Right lobe of liver (tissue), 6 donors: ENCODE measurements at regions not wholly inside any gene's neighbourhood (a gene's known extent, or its start where the extent isn't known, plus 50 kb on each side); places are given as distances from the start of the nearest gene placed in this dataset.
A peak's percentile ranks its signal among the peaks of the same experiment; 100 is the strongest.

Source experiments
- ATAC-seq, 4 donors: fragments of 200-7000 bp; cut with Tn5 transposase; one replicate each; pipeline ENCODE4 v1.9.1; 2020; ENCODE audit warnings: mild to moderate bottlenecking in 4 of 4, moderate library complexity in 4 of 4
- DNase-seq, 3 donors: peaks; one replicate each; pipeline ENCODE4 v3.0.0-alpha.2; 2020
- H3K27ac ChIP-seq, 3 donors: fragments of 200-600 bp; one replicate each; pipeline ENCODE4 v1.8.0; 2022
- H3K27me3 ChIP-seq, 2 donors: fragments of 200-600 bp; one replicate each; pipeline ENCODE4 v1.8.0; 2022
- H3K36me3 ChIP-seq, 4 donors: fragments of 200-600 bp; sonication (generic) in 1 of 4; one replicate each; pipeline versions ENCODE4 v1.5.1 to v1.8.0; 2017 to 2022; ENCODE audit warnings: control low read depth in 1 of 4
- H3K4me1 ChIP-seq, 4 donors: fragments of 200-600 bp; sonication (generic) in 1 of 4; one replicate each; pipeline versions ENCODE4 v1.5.1 to v1.8.0; 2017 to 2022; ENCODE audit warnings: control low read depth in 1 of 4
- H3K4me3 ChIP-seq, 3 donors: fragments of 200-600 bp; one replicate each; pipeline ENCODE4 v1.8.0; 2022
- H3K9me3 ChIP-seq, 4 donors: fragments of 200-600 bp; sonication (generic) in 1 of 4; one replicate each; pipeline versions ENCODE4 v1.5.1 to v1.8.0; 2017 to 2022; ENCODE audit warnings: control low read depth in 1 of 4
- CTCF ChIP-seq, 4 donors: fragments of 200-600 bp in 3 of 4; fragments of 450-650 bp in 1 of 4; IDR thresholded peaks; one replicate each; pipeline versions ENCODE4 v1.5.1 to v1.8.0; 2016 to 2022; ENCODE audit warnings: antibody characterized with exemption in 4 of 4, mild to moderate bottlenecking in 2 of 4
- POLR2A ChIP-seq: fragments of 450-650 bp; IDR thresholded peaks from one replicate; pipeline ENCODE4 v1.6.1; 2017; ENCODE audit warnings: antibody characterized with exemption, mild to moderate bottlenecking
- WGBS: methylation state at CpG from one replicate; pipeline ENCODE4 v1.1.6; 2018; ENCODE audit warnings: low coverage, low lambda C conversion rate; ENCODE audit not compliant: insufficient coverage; ENCODE audit errors: missing lambda C conversion rate; 5-methylcytosine and 5-hydroxymethylcytosine counted together
- intact Hi-C, 2 donors: fragments of 100-400 bp; cut with DNase I; formaldehyde crosslinking; loops; one replicate each; pipeline versions ENCODE4 v1.11.2 to v1.14.1; 2022
- donor health status: DM: no; HTN: yes; CAD: no.
- donor health status: DM: no; HTN: no; CAD: no.
- donor health status: DM: no; HTN: no; CAD: no.
- donor health status: DM: no; HTN: yes; CAD: no.
- donor health status: DM: no; HTN: yes; CAD: no.

DNA sequence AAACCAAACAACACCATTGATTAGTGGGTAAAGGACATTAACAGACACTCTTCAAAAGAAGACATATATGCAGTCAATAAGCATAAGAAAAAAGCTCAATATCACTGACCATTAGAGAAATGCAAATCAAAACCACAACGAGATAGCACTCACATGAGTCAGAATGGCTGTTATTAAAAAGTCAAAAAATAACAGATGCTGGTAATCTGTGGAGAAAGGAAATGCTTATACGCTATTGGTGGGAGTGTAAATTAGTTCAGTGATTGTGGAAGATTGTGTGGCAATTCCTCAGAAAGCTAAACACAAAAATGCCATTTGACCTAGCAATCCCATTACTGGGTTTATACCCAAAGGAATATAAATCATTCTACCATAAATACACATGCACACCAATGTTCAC is 182.6 kb downstream of the TRPC6 start:
- Histone ChIP-seq H3K36me3 (no peaks in the 10 kb centered on the region), H3K27ac (no peak overlapping the region), H3K9me3 (no peaks in the 10 kb centered on the region), H3K4me3 (no peak overlapping the region), H3K4me1 (no peaks in the 10 kb centered on the region), H3K27me3 (no peaks in the 10 kb centered on the region)
- 49% methylated on average over 2 of the region's 2 CpGs for WGBS
- DNase-seq (no peak), ATAC-seq (no peak)
- intact Hi-C loops: no loop called here
- no peak for TF ChIP-seq POLR2A
- TF ChIP-seq CTCF (IDR thresholded peaks at IDR 0.05): no peak

- ATAC-seq: no peak
- Histone ChIP-seq H3K4me1 (no peaks in the 10 kb centered on the region), H3K9me3 (no peaks in the 10 kb centered on the region), H3K27ac (no peak overlapping the region), H3K4me3 (no peak overlapping the region), H3K36me3 (no peaks in the 10 kb centered on the region), H3K27me3 (no peaks in the 10 kb centered on the region)
- 25% methylated on average over 2 of the region's 2 CpGs for WGBS
- no peak for TF ChIP-seq POLR2A
- TF ChIP-seq CTCF (IDR thresholded peaks at IDR 0.05): no peak
- intact Hi-C loops: no loop called here
- no peak for DNase-seq
These were observed 185.8 kb downstream of the TRPC6 start for GRCh38 chr11:101397979-101398378.

DNA sequence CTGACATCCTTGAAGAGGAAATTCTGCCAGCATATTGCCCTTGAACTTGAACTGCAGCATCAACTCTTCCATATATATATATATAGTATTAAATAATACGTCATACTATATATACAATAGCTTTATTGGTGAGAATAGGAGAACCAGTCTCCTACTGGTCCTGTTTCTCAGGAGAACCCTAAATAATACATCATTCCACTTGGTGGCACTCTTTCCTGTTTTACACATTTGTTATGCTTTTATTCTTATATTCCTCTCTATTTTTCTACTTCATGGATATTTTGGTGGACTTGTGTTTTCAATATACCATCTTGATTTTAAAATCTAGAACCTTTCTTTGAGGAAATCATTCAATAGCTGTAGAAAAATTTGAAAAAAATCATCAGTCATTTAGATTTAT is 193.3 kb downstream of the TRPC6 start:
- Histone ChIP-seq H3K9me3 (no peaks in the 10 kb centered on the region), H3K27ac (no peak overlapping the region), H3K4me1 (no peaks in the 10 kb centered on the region), H3K4me3 (no peak overlapping the region), H3K27me3 (no peaks in the 10 kb centered on the region), H3K36me3 (no peaks in the 10 kb centered on the region)
- DNase-seq: no peak
- intact Hi-C loops: no loop called here
- no peak for ATAC-seq
- TF ChIP-seq CTCF (IDR thresholded peaks at IDR 0.05) (peak in 3 of 4 donors; percentile 25 to 38 (median 30)), POLR2A (no peak)
- 40% methylated on average over 1 of the region's 1 CpG for WGBS

GRCh38 chr11:101369835-101370234 is 214.0 kb downstream of the TRPC6 start:
- intact Hi-C loops: no loop called here
- Histone ChIP-seq H3K9me3 (no peaks in the 10 kb centered on the region), H3K27ac (no peak overlapping the region), H3K27me3 (no peaks in the 10 kb centered on the region), H3K4me3 (no peak overlapping the region), H3K36me3 (no peaks in the 10 kb centered on the region), H3K4me1 (no peaks in the 10 kb centered on the region)
- TF ChIP-seq POLR2A (no peak), CTCF (IDR thresholded peaks at IDR 0.05) (no peak)
- ATAC-seq (no peak), DNase-seq (no peak)
- WGBS: 61% methylated on average over 3 of the region's 5 CpGs

- H3K4me1 ChIP-seq: no peaks in the 10 kb centered on the region
- no peak overlapping the region for H3K27ac ChIP-seq
- no peak for TF ChIP-seq POLR2A
- ATAC-seq (no peak), DNase-seq (no peak)
- no peaks in the 10 kb centered on the region for H3K9me3 ChIP-seq
- 11% methylated on average over 1 of the region's 1 CpG for WGBS
- no peak overlapping the region for H3K4me3 ChIP-seq
- intact Hi-C loops: no loop called here
- no peaks in the 10 kb centered on the region for H3K27me3 ChIP-seq
- no peaks in the 10 kb centered on the region for H3K36me3 ChIP-seq
These were observed 220.0 kb downstream of the TRPC6 start for GRCh38 chr11:101363706-101364275.
